OCI-LY3 (cell line): ENCODE measurements at regions not wholly inside any gene's neighbourhood (a gene's known extent, or its start where the extent isn't known, plus 50 kb on each side); places are given as distances from the start of the nearest gene placed in this dataset.

ENCODE experiments used
- H2AFZ ChIP-seq: fragments of 200-600, 300-600 bp; shearing (Covaris generic); 2 replicates; pipeline ENCODE4 v1.6.0; 2014; ENCODE audit warnings: antibody characterized with exemption, low read depth, low read length
- H3K27ac ChIP-seq: fragments of 200-600, 300-600 bp; sonication (generic); 2 replicates; pipeline ENCODE4 v1.5.1; 2014; ENCODE audit warnings: mild to moderate bottlenecking, low read length, moderate library complexity, mixed read lengths
- H3K27me3 ChIP-seq: fragments of 200-600, 300-600 bp; sonication (generic); 2 replicates; pipeline ENCODE4 v1.6.1; 2014; ENCODE audit warnings: low read depth, low read length, mixed read lengths
- H3K36me3 ChIP-seq: fragments of 200-600, 300-600 bp; sonication (generic); replicated peaks from 2 replicates; pipeline ENCODE3; 2014; ENCODE audit warnings: low read depth, low read length, mixed read lengths
- H3K4me1 ChIP-seq: fragments of 300-600, 200-600 bp; sonication (generic); 2 replicates; pipeline ENCODE4 v1.6.1; 2014; ENCODE audit warnings: low read length, mixed read lengths
- H3K4me2 ChIP-seq: fragments of 200-600, 300-600 bp; sonication (generic); 2 replicates; pipeline ENCODE4 v1.6.1; 2014; ENCODE audit warnings: low read length, mixed read lengths
- H3K4me3 ChIP-seq: fragments of 300-600, 200-600 bp; sonication (generic); 2 replicates; pipeline ENCODE4 v1.5.1; 2014; ENCODE audit warnings: antibody characterized with exemption, mild to moderate bottlenecking, low read length, moderate library complexity
- H3K79me2 ChIP-seq: fragments of 300-600, 200-600 bp; shearing (Covaris generic); 2 replicates; pipeline ENCODE4 v1.6.1; 2014; ENCODE audit warnings: mild to moderate bottlenecking, low read length, mixed read lengths
- H3K9ac ChIP-seq: fragments of 300-600, 200-600 bp; shearing (Covaris generic); 2 replicates; pipeline ENCODE4 v1.6.0; 2014; ENCODE audit warnings: mild to moderate bottlenecking, low read length, moderate library complexity
- H3K9me3 ChIP-seq: fragments of 200-600, 300-600 bp; shearing (Covaris generic); 2 replicates; pipeline ENCODE4 v1.6.1; 2014; ENCODE audit warnings: low read length, mixed read lengths; ENCODE audit not compliant: insufficient read depth
- H4K20me1 ChIP-seq: fragments of 200-600, 300-600 bp; sonication (generic); 2 replicates; pipeline ENCODE4 v1.6.1; 2016; ENCODE audit warnings: low read length, mixed read lengths; ENCODE audit not compliant: insufficient read depth
- EZH2phosphoT487 ChIP-seq: fragments of 200-600 bp; shearing (Covaris generic); IDR thresholded peaks from 2 replicates; pipeline ENCODE4 v1.6.1; 2018; ENCODE audit warnings: antibody characterized with exemption, mixed run types, low read depth
- TF ChIP-seq, protein P1 (sequence below): fragments of 200-600, 300-600 bp; sonication (generic); IDR thresholded peaks from 2 replicates; pipeline ENCODE4 v1.5.1; 2014; ENCODE audit warnings: antibody characterized with exemption, low read length, low read depth

DNA sequence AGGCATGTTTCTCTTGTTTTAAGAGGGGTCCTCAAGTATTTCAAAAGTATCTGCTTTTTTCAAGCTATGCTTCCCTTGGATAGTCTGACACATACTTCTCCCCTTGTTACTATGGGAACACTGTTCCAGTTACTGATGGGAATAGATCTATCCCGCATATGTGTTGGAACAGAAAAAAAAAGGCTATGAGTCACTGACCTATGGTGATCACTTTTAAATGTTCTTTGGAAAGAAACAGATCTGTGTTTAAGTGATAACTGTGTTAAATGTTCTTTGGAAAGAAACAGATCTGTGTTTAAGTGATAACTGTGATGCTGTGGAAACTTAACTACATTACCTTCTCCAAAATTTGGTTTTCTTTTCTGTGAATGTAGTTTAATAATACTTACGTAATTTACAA, 303.2 kb downstream of the TEX13C start:
- H3K9me3 ChIP-seq: no peaks in the 10 kb centered on the region
- no peak overlapping the region for H2AFZ ChIP-seq
- H3K36me3 ChIP-seq: no peaks in the 10 kb centered on the region
- H3K79me2 ChIP-seq: no peaks in the 10 kb centered on the region
- no peaks in the 10 kb centered on the region for H3K27me3 ChIP-seq
- no peak overlapping the region for H3K4me3 ChIP-seq
- no peak overlapping the region for H3K4me2 ChIP-seq
- H4K20me1 ChIP-seq: no peaks in the 10 kb centered on the region
- H3K27ac ChIP-seq: no peak overlapping the region
- H3K4me1 ChIP-seq: no peaks in the 10 kb centered on the region
- no peak for TF ChIP-seq EZH2phosphoT487
- TF ChIP-seq, protein P1, sequence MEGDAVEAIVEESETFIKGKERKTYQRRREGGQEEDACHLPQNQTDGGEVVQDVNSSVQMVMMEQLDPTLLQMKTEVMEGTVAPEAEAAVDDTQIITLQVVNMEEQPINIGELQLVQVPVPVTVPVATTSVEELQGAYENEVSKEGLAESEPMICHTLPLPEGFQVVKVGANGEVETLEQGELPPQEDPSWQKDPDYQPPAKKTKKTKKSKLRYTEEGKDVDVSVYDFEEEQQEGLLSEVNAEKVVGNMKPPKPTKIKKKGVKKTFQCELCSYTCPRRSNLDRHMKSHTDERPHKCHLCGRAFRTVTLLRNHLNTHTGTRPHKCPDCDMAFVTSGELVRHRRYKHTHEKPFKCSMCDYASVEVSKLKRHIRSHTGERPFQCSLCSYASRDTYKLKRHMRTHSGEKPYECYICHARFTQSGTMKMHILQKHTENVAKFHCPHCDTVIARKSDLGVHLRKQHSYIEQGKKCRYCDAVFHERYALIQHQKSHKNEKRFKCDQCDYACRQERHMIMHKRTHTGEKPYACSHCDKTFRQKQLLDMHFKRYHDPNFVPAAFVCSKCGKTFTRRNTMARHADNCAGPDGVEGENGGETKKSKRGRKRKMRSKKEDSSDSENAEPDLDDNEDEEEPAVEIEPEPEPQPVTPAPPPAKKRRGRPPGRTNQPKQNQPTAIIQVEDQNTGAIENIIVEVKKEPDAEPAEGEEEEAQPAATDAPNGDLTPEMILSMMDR: no peak
- no peak overlapping the region for H3K9ac ChIP-seq

DNA sequence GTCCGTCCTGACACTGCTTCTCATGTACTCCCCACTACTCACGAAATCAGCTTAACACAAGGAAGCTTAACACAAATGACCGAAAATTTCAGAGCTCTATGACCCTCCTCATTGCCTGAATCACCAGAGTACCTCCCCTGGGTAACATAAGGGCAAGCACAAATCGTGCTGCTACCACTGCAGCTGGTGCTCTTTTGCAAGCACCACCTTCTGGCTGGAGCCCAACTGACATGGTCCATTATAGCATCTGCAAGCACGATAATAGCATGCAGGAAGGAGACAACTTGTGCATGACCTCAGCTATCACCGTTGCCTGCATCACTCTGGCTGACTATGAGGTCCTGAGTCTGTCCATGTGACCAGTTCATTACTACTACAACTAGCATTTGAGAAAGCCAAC, 308.0 kb downstream of the TEX13C start:
- Histone ChIP-seq H3K27ac (no peak overlapping the region), H2AFZ (no peak overlapping the region), H3K9ac (no peak overlapping the region), H3K4me3 (no peak overlapping the region), H3K36me3 (no peaks in the 10 kb centered on the region), H3K4me1 (no peaks in the 10 kb centered on the region), H3K4me2 (no peak overlapping the region), H3K27me3 (no peaks in the 10 kb centered on the region), H3K79me2 (no peaks in the 10 kb centered on the region), H4K20me1 (no peaks in the 10 kb centered on the region), H3K9me3 (no peaks in the 10 kb centered on the region)
- TF ChIP-seq, protein P1: no peak
- no peak for TF ChIP-seq EZH2phosphoT487

DNA sequence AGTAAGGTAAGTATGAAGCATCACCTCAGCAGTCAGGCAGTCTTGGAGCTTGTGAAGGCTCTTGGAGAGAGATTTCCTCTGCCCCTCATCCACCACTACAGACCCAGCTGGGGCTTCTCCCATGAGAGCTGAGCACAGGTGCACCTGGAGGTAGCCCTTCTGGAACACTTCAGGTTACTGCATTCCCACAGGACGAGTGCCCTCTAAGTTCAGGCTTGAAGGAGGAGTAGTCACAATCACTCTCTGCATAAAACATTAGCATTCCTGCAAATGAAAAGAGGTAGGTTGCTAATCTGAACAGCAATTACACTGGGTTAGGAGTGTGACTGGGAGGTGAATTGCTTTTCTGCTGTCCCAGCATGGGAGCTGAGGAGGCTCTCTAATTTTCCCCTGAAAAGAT, 308.8 kb downstream of the TEX13C start:
- Histone ChIP-seq H3K9me3 (no peaks in the 10 kb centered on the region), H3K4me3 (no peak overlapping the region), H3K27me3 (no peaks in the 10 kb centered on the region), H3K9ac (no peak overlapping the region), H2AFZ (no peak overlapping the region), H3K79me2 (no peaks in the 10 kb centered on the region), H3K36me3 (no peaks in the 10 kb centered on the region), H3K4me2 (no peak overlapping the region), H3K4me1 (no peaks in the 10 kb centered on the region), H4K20me1 (no peaks in the 10 kb centered on the region), H3K27ac (no peak overlapping the region)
- TF ChIP-seq, protein P1: no peak
- TF ChIP-seq EZH2phosphoT487: no peak

DNA sequence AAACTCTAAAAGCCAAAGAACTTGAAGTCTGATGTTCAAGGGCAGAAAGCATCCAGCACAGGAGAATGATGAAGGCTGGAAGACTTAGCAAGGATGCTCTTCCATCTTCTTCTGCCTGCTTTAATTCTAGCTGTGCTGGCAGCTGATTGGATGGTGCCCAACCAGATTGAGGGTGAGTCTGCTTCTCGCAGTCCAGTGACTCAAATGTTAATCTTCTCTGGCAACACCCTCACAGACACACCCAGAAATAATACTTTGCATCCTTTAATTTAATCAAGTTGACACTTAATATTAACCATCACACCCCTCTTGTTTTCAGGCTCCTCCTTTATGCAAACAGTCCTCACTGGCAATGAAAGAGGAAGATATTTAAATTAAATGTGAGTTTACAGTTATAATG, 321.7 kb downstream of the TEX13C start:
- H3K4me1 ChIP-seq: no peaks in the 10 kb centered on the region
- no peak overlapping the region for H3K9ac ChIP-seq
- TF ChIP-seq EZH2phosphoT487: no peak
- TF ChIP-seq, protein P1: no peak
- H4K20me1 ChIP-seq: no peaks in the 10 kb centered on the region
- no peak overlapping the region for H3K4me3 ChIP-seq
- H3K27me3 ChIP-seq: no peaks in the 10 kb centered on the region
- no peaks in the 10 kb centered on the region for H3K79me2 ChIP-seq
- H3K27ac ChIP-seq: no peak overlapping the region
- H3K4me2 ChIP-seq: no peak overlapping the region
- no peak overlapping the region for H2AFZ ChIP-seq
- H3K9me3 ChIP-seq: no peaks in the 10 kb centered on the region
- no peaks in the 10 kb centered on the region for H3K36me3 ChIP-seq
